ENCODE measurements at regions not wholly inside any gene's neighbourhood (a gene's known extent, or its start where the extent isn't known, plus 50 kb on each side); places are given as distances from the start of the nearest gene placed in this dataset.

DNA sequence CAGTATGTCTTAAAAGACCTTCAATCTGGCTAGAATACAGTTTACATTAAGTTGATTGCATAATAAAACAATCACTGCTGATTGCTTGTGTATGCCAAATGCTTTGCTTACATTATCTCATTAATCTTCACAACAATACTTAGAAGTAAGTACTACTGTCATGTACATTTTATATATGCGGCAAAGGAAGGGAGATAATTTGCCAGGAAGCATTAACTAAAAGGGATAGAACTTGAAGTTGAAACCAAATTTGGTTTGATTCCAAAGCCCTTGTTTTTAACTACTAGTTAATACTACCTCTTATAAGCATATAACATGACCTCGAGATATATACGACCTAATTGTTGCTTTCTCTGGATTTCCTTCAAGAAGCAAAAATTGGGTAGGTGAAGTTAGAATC, 155.8 kb downstream of the NTMT2 start:
- ATAC-seq (no peak), DNase-seq (ENCODE audit: extremely low read depth in 1 of 4, low spot score in 3 of 4) (no peak), FAIRE-seq (no peak)
- Histone ChIP-seq H3K27me3 (ENCODE audit: control insufficient read depth in 2 of 2, insufficient read depth in 2 of 2, low read length in 2 of 2) (no peaks in the 10 kb centered on the region), H3K36me3 (ENCODE audit: control insufficient read depth, insufficient read depth, low read length) (no peaks in the 10 kb centered on the region), H3K9me3 (replicated peaks; ENCODE audit: control insufficient read depth, insufficient read depth, low read depth, low read length) (no peaks in the 10 kb centered on the region; the same call in 1 of the 2 replicates), H3K4me3 (no peak overlapping the region), H3K9me1 (ENCODE audit: control insufficient read depth, insufficient read depth, low read length) (no peaks in the 10 kb centered on the region), H4K20me1 (replicated peaks; ENCODE audit: control insufficient read depth, insufficient read depth, low read length) (no peaks in the 10 kb centered on the region), H3K4me2 (ENCODE audit: insufficient read depth, low read length) (no peak overlapping the region), H3K9ac (ENCODE audit: insufficient read depth in 1 of 2, low read depth in 2 of 2, low read length in 2 of 2) (no peak overlapping the region), H3K79me2 (ENCODE audit: control insufficient read depth, insufficient read depth, low read length) (no peaks in the 10 kb centered on the region), H2AFZ (ENCODE audit: low read depth, low read length) (no peak overlapping the region), H3K27ac (ENCODE audit: extremely low read depth, low read depth, low read length) (no peak overlapping the region), H3K4me1 (replicated peaks in 1 of 2; ENCODE audit: control insufficient read depth in 2 of 2, insufficient read depth in 2 of 2, low read length in 2 of 2) (no peaks in the 10 kb centered on the region)
- intact Hi-C loops (cut with micrococcal nuclease) (no loop called here), in situ Hi-C loops (cut with MboI) (no loop called here)
- no peak for TF ChIP-seq SPI1 (IDR thresholded peaks at IDR 0.05; ENCODE audit: borderline replicate concordance, low read depth, low read length)
- TF ChIP-seq, protein P1, sequence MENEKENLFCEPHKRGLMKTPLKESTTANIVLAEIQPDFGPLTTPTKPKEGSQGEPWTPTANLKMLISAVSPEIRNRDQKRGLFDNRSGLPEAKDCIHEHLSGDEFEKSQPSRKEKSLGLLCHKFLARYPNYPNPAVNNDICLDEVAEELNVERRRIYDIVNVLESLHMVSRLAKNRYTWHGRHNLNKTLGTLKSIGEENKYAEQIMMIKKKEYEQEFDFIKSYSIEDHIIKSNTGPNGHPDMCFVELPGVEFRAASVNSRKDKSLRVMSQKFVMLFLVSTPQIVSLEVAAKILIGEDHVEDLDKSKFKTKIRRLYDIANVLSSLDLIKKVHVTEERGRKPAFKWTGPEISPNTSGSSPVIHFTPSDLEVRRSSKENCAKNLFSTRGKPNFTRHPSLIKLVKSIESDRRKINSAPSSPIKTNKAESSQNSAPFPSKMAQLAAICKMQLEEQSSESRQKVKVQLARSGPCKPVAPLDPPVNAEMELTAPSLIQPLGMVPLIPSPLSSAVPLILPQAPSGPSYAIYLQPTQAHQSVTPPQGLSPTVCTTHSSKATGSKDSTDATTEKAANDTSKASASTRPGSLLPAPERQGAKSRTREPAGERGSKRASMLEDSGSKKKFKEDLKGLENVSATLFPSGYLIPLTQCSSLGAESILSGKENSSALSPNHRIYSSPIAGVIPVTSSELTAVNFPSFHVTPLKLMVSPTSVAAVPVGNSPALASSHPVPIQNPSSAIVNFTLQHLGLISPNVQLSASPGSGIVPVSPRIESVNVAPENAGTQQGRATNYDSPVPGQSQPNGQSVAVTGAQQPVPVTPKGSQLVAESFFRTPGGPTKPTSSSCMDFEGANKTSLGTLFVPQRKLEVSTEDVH (IDR thresholded peaks at IDR 0.05; ENCODE audit: low read depth, partially characterized antibody) = no peak
- TF ChIP-seq CBX1 (IDR thresholded peaks at IDR 0.05; ENCODE audit: low read depth) = no peak
- POLR2A ChIA-PET = no interaction called here
- CTCF ChIA-PET (ENCODE audit: low intra/inter-chr PET ratio) = no interaction called here
- WGBS (ENCODE audit: insufficient coverage, low coverage, missing lambda C conversion rate) = 3% methylated on average over 3 of the region's 3 CpGs
- BruUV-seq (replicated peaks) = no TSS peak

DNA sequence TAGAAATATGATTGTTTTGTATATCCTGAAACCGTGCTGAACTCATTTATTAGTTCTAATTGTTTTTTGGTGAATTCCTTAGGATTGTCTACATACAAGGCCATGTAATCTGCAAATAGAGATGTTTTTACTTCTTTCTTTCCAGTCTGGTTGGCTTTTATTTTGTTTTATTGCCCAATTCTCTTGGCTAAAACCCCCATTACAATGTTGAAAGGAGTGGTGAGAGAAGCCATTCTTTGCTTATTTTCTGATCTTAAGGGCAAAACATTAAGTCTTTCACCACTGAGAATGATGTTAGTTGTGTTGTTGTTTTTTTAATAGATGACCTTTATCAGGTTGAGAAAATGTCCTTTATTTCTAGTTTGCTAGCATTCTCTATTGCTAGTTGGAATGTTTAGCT, 157.3 kb downstream of the NTMT2 start:
- H3K79me2 ChIP-seq (ENCODE audit: control insufficient read depth, insufficient read depth, low read length) = no peaks in the 10 kb centered on the region
- WGBS (ENCODE audit: insufficient coverage, low coverage, missing lambda C conversion rate) = 3% methylated on average over 1 of the region's 1 CpG
- H2AFZ ChIP-seq (ENCODE audit: low read depth, low read length) = no peak overlapping the region
- BruUV-seq (replicated peaks) = no TSS peak
- intact Hi-C loops (cut with micrococcal nuclease) (no loop called here), in situ Hi-C loops (cut with MboI) (no loop called here)
- ATAC-seq (no peak), FAIRE-seq (no peak), DNase-seq (ENCODE audit: extremely low read depth in 1 of 4, low spot score in 3 of 4) (no peak)
- CTCF ChIA-PET (ENCODE audit: low intra/inter-chr PET ratio) = no interaction called here
- no peak overlapping the region for H3K27ac ChIP-seq (ENCODE audit: extremely low read depth, low read depth, low read length)
- no peaks in the 10 kb centered on the region for H4K20me1 ChIP-seq (replicated peaks; ENCODE audit: control insufficient read depth, insufficient read depth, low read length)
- H3K27me3 ChIP-seq (ENCODE audit: control insufficient read depth in 2 of 2, insufficient read depth in 2 of 2, low read length in 2 of 2) = no peaks in the 10 kb centered on the region
- H3K9me1 ChIP-seq (ENCODE audit: control insufficient read depth, insufficient read depth, low read length) = no peaks in the 10 kb centered on the region
- no peak overlapping the region for H3K9ac ChIP-seq (ENCODE audit: insufficient read depth in 1 of 2, low read depth in 2 of 2, low read length in 2 of 2)
- no peak overlapping the region for H3K4me2 ChIP-seq (ENCODE audit: insufficient read depth, low read length)
- POLR2A ChIA-PET = no interaction called here
- no peaks in the 10 kb centered on the region for H3K36me3 ChIP-seq (ENCODE audit: control insufficient read depth, insufficient read depth, low read length)
- no peak overlapping the region for H3K4me3 ChIP-seq
- H3K4me1 ChIP-seq (replicated peaks in 1 of 2; ENCODE audit: control insufficient read depth in 2 of 2, insufficient read depth in 2 of 2, low read length in 2 of 2) = no peaks in the 10 kb centered on the region
- no peaks in the 10 kb centered on the region; the same call in 1 of the 2 replicates for H3K9me3 ChIP-seq (replicated peaks; ENCODE audit: control insufficient read depth, insufficient read depth, low read depth, low read length)
- TF ChIP-seq EWSR1 (IDR thresholded peaks at IDR 0.05; ENCODE audit: borderline replicate concordance, low read depth, partially characterized antibody) = no peak
- TF ChIP-seq TCF7 (IDR thresholded peaks at IDR 0.05; ENCODE audit: borderline replicate concordance) = no peak
- no peak for TF ChIP-seq KDM4B (IDR thresholded peaks at IDR 0.05; ENCODE audit: borderline replicate concordance in 2 of 2, low read depth in 1 of 2)
- no peak for TF ChIP-seq RBM39 (optimal IDR thresholded peaks at IDR 0.05; ENCODE audit: low read depth, low read length)
- TF ChIP-seq, protein P2, sequence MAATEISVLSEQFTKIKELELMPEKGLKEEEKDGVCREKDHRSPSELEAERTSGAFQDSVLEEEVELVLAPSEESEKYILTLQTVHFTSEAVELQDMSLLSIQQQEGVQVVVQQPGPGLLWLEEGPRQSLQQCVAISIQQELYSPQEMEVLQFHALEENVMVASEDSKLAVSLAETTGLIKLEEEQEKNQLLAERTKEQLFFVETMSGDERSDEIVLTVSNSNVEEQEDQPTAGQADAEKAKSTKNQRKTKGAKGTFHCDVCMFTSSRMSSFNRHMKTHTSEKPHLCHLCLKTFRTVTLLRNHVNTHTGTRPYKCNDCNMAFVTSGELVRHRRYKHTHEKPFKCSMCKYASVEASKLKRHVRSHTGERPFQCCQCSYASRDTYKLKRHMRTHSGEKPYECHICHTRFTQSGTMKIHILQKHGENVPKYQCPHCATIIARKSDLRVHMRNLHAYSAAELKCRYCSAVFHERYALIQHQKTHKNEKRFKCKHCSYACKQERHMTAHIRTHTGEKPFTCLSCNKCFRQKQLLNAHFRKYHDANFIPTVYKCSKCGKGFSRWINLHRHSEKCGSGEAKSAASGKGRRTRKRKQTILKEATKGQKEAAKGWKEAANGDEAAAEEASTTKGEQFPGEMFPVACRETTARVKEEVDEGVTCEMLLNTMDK (IDR thresholded peaks at IDR 0.05; ENCODE audit: borderline replicate concordance, insufficient read depth, low read depth, low read length, poor library complexity, severe bottlenecking) = no peak
- TF ChIP-seq, protein P3, sequence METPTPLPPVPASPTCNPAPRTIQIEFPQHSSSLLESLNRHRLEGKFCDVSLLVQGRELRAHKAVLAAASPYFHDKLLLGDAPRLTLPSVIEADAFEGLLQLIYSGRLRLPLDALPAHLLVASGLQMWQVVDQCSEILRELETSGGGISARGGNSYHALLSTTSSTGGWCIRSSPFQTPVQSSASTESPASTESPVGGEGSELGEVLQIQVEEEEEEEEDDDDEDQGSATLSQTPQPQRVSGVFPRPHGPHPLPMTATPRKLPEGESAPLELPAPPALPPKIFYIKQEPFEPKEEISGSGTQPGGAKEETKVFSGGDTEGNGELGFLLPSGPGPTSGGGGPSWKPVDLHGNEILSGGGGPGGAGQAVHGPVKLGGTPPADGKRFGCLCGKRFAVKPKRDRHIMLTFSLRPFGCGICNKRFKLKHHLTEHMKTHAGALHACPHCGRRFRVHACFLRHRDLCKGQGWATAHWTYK (CRISPR knock-in tag; IDR thresholded peaks at IDR 0.05) = no peak
- no peak for TF ChIP-seq COPS2 (conservative IDR thresholded peaks at IDR 0.05)
